Epithelial cell of esophagus (primary cell): ENCODE measurements at regions not wholly inside any gene's neighbourhood (a gene's known extent, or its start where the extent isn't known, plus 50 kb on each side); places are given as distances from the start of the nearest gene placed in this dataset.

Experiments used
- DNase-seq: peaks from one replicate; pipeline ENCODE4 v3.0.0; 2010; ENCODE audit warnings: low read depth
- H3K4me3 ChIP-seq: 2 replicates; pipeline ENCODE4 v1.5.1; 2011; ENCODE audit warnings: mild to moderate bottlenecking, low read length, control low read depth
- CTCF ChIP-seq: IDR thresholded peaks from 2 replicates; pipeline ENCODE4 v1.5.1; 2011; ENCODE audit warnings: low read depth, mild to moderate bottlenecking, low read length, control low read depth, inconsistent platforms; ENCODE audit not compliant: insufficient read depth; ENCODE audit errors: missing control alignments

GRCh38 chr14:71321574-71322315 lies 414.5 kb downstream of the PCNX1 start:
- H3K4me3 ChIP-seq: peak overlapping the region; percentile 89
- DNase-seq: peak; percentile 93
- TF ChIP-seq CTCF: no peak

GRCh38 chr14:71322655-71323250 lies 415.5 kb downstream of the PCNX1 start:
- peak; percentile 68 for DNase-seq
- TF ChIP-seq CTCF: peak; percentile 76
- peak overlapping the region; percentile 89 for H3K4me3 ChIP-seq

- TF ChIP-seq CTCF: no peak
- no peak overlapping the region for H3K4me3 ChIP-seq
- peak; percentile 61 for DNase-seq
Measured at GRCh38 chr14:71324767-71325272, 417.6 kb downstream of the PCNX1 start.

GRCh38 chr14:71327691-71328090 lies 420.4 kb downstream of the PCNX1 start:
- no peak overlapping the region for H3K4me3 ChIP-seq
- no peak for TF ChIP-seq CTCF
- DNase-seq: no peak

- DNase-seq: no peak
- no peak for TF ChIP-seq CTCF
- H3K4me3 ChIP-seq: no peak overlapping the region
Measured at GRCh38 chr14:71328183-71328582, 420.9 kb downstream of the PCNX1 start.

GRCh38 chr14:71328954-71329353 lies 421.7 kb downstream of the PCNX1 start:
- no peak for DNase-seq
- TF ChIP-seq CTCF: no peak
- H3K4me3 ChIP-seq: no peak overlapping the region
